Inflammatory macrophage treated with lipopolysaccharide for 1 hour (primary cell): ENCODE measurements at regions not wholly inside any gene's neighbourhood (a gene's known extent, or its start where the extent isn't known, plus 50 kb on each side); places are given as distances from the start of the nearest gene placed in this dataset.
"Not testable (repeated sequence)": the region's sequence is repeated elsewhere in the genome, so short reads cannot be mapped to it uniquely, and the experiment has no call there.

Experiments
- DNase-seq, 2 donors: peaks; one replicate each; pipeline ENCODE4 v3.0.0-alpha.2; 2020 to 2022

GRCh38 chr10:23493711-23494110, 54.8 kb downstream of the OTUD1 start:
- DNase-seq, result no peak

- DNase-seq, result no peak
Observed at GRCh38 chr10:23496727-23497126, 57.9 kb downstream of the OTUD1 start.

- no peak for DNase-seq
Observed at GRCh38 chr10:23499372-23500132, 60.7 kb downstream of the OTUD1 start.

- no peak for DNase-seq
Observed at GRCh38 chr10:23505797-23506465, 67.1 kb downstream of the OTUD1 start.

GRCh38 chr10:23512355-23513058, 73.6 kb downstream of the OTUD1 start:
- DNase-seq, result peak; percentile 93 to 95

GRCh38 chr10:23513621-23514020, 74.7 kb downstream of the OTUD1 start:
- DNase-seq, result not testable (repeated sequence)

- DNase-seq, result no peak
Observed at GRCh38 chr10:23514321-23514720, 75.4 kb downstream of the OTUD1 start.

GRCh38 chr10:23516530-23516929, 77.7 kb downstream of the OTUD1 start:
- DNase-seq, result peak in 1 of 2 donors; percentile 42

GRCh38 chr10:23517155-23517554, 78.3 kb downstream of the OTUD1 start:
- DNase-seq, result no peak

GRCh38 chr10:23521735-23522134, 82.9 kb downstream of the OTUD1 start:
- no peak for DNase-seq

- DNase-seq, result no peak
Observed at GRCh38 chr10:23522345-23522744, 83.5 kb downstream of the OTUD1 start.

GRCh38 chr10:23523251-23523650, 84.4 kb downstream of the OTUD1 start:
- DNase-seq, result no peak

- peak in 1 of 2 donors; percentile 64 for DNase-seq
Observed at GRCh38 chr10:23525406-23525805, 86.5 kb downstream of the OTUD1 start.

GRCh38 chr10:23528419-23528818, 89.5 kb downstream of the OTUD1 start:
- DNase-seq, result no peak

GRCh38 chr10:23529625-23530024, 90.8 kb downstream of the OTUD1 start:
- DNase-seq, result no peak

GRCh38 chr10:23530079-23530478, 91.2 kb downstream of the OTUD1 start:
- DNase-seq, result no peak

- no peak for DNase-seq
Observed at GRCh38 chr10:23533212-23533611, 94.3 kb downstream of the OTUD1 start.

- no peak for DNase-seq
Observed at GRCh38 chr10:23534326-23534725, 95.5 kb downstream of the OTUD1 start.

GRCh38 chr10:23534761-23535160, 95.9 kb downstream of the OTUD1 start:
- no peak for DNase-seq

- no peak for DNase-seq
Observed at GRCh38 chr10:23535381-23535780, 96.5 kb downstream of the OTUD1 start.

GRCh38 chr10:23538968-23539367, 100.1 kb downstream of the OTUD1 start:
- no peak for DNase-seq

GRCh38 chr10:23540401-23541030, 101.6 kb downstream of the OTUD1 start:
- peak in 1 of 2 donors; percentile 22 for DNase-seq

GRCh38 chr10:23543691-23544380, 105.0 kb downstream of the OTUD1 start:
- DNase-seq, result peak in 1 of 2 donors; percentile 27
